HG03139 (cell line): ENCODE measurements at regions not wholly inside any gene's neighbourhood (a gene's known extent, or its start where the extent isn't known, plus 50 kb on each side); places are given as distances from the start of the nearest gene placed in this dataset.

Experiments
- ATAC-seq: cut with Tn5 transposase; IDR thresholded peaks from one replicate; pipeline ENCODE4 v1.9.1; 2021; ENCODE audit not compliant: unreplicated experiment

DNA sequence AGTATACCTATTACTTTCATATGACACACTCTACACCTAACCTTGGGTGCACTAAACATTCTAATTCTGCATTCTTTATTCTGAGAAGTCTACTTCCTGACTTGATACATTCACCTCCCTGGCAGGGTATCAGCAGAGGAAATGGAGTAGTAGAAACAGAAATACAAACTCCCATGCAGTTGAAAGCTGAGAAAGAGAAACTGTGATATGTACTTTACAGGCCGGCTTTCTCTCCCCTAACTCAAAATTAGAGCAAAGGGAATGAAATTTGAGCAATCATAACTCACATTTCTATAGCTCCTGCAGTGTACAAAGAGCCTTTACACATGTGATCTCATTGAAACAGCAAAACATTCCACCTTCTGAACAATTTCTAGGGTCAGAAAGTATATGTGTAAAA lies 135.5 kb upstream of the COL8A1 start:
- no peak for ATAC-seq

DNA sequence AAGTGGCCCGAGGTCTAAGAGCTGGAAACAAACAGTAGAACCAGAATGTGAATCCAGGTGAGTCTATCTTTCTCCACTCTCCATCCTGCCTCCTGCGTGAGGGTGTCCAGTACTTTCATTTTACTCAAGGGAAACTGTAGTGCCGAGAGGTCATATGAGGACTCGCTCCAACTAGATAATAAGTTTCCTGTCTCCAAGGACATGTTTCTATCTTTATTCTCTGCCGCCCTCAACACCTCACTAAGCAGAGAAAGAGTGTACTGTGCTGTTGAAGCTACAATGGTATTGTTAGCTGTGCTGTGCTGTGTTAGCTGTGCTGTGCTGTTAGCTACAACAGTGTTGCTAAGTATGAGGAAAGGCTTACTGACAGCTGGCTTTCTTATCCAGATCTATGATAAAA lies 137.9 kb upstream of the COL8A1 start:
- no peak for ATAC-seq

DNA sequence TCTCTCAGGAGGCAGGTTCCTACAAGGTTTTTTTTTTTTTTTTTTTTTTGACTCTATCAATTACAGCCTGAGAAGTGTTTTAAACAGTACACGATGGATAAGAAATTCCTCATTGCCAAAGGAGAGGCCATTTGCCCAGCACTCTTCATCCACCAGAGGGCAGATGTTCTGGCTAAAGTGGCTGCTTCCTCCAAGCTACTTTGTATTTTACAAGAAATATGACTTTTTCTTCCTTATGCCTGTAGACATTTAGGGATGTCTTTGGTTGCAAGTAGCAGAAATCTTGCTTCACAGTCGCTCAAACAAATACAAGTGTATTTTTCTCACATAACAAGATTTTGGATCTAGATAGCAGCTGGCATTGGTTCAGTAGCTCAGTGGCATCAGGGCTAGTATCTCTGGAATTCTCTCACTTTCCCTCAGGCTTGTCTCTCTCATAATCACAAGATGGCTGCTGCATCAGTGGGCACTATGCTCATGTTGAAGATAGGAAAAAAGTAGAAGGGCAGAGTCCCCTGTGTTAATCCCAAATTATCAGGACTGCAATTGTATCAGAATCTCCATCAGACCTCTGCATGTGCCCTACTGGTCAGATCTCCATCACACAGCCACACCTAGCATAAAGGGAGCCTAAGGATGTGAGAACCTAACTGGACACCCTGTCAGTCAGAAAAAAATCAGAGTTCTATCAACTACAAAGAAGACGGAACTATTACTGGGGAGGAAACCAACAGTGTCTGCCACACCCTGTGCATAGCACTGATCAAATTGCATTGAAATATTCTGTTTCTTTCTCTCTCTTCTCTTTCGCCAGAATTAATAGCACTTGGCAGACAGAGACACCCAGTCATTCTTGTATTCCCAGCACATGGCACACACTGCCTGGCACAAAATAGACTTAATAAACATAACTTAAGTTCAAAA lies 138.9 kb upstream of the COL8A1 start:
- peak; percentile 51 for ATAC-seq

DNA sequence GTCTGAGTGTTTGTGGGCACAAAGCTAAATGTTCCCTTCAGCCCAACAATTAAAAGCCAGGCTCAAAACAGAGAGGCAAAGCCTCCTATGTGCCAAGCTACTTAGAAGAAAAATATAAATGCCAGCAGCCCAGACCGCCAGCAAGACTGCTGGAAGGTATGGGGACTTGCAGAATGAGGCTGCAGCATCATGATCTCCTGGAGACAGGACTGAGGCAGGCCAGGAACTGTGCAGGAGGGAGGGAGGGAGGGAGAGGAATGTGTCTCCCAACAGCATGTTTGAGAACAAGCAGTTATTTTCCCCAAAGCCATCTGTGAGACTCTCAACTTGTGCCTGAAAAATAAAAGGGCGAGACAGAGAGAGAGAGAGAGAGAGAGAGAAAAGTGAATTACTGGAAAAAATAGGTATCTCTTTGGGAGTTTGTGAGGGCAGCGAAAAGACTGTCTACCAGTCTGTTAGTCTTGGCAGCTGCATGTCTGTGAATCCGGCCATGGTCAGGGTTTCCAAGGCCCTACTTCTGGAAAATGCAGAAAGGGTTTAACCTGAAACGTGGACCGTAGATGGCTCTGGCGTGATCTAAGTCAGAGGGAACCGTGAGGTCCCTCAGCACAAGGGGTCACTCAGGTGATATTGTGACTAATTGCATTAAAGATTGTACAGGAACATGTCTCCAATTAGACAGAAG lies 139.7 kb upstream of the COL8A1 start:
- no peak for ATAC-seq

DNA sequence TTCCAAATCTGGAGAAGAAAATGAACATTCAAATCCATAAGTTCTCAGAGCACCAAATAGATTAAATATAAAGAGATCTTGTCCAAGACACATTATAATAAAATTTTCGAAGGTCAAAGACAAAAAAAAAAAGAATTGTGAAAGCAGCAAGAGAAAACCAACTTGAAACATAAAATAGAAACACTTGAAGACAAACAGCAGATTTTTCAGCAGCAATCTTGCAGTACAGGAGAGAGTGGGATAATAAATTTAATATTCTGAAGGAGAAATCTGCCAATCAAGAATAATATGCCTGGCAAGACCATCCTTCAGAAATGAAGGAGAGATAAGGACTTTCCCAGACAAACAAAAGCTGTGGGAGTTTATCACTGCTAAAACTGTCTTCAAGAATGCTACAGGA lies 150.5 kb upstream of the COL8A1 start:
- ATAC-seq: no peak

DNA sequence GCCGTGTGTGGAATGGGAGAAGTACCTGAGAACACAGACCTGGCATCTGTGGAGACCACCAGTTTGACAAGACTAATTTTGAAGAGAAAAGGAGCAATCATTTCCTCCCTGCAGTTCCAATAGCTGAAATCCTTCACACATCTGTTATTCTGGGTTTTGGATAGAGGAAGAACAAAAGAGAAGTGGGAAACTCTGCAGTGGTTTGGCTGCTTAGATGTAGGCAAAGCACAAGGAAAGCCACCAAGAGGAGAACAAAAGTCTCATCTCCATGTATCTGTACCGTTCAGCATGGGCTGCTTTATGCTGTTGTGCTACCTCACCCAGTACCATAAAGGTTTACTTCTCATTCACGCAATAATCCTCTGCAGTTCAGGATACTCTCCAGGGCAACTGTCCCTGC lies 153.1 kb upstream of the COL8A1 start:
- ATAC-seq: no peak

DNA sequence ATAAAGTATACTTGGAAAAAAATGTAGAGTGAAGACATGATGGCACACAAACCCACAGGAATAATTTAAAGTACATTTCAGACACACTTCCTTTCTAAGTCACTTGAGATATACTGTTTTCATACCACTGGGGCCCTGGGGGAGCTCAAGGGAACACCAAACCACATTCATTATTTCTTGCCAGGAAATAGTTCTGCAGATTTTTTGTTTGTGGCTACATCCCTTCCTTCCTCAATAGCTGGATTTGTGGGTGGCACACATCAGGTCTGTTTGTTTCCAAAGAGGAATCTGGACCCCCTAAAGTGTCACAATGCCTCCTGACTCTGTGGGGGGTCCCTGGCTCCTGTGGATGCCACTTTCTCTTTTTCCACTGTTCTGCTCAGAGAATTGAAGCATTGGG lies 153.5 kb upstream of the COL8A1 start:
- no peak for ATAC-seq

DNA sequence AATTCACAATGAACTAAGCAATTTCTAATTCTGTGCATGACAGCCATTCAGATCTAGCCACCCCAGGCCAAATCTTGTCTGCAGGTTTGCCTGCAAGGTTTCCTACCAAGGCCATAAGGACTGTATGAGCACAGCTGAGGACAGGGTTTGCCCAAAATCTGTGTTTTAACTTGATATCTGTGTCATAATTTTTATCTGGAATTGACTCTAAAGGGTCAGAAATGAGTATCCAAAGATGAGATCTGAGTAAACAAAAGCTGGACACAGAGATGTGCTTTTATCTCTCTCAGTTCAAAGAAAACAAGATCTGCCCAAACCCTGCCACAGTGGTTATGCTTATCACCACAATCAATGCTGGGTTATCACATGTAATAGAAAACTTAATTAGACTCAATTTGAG lies 154.6 kb upstream of the COL8A1 start:
- no peak for ATAC-seq

DNA sequence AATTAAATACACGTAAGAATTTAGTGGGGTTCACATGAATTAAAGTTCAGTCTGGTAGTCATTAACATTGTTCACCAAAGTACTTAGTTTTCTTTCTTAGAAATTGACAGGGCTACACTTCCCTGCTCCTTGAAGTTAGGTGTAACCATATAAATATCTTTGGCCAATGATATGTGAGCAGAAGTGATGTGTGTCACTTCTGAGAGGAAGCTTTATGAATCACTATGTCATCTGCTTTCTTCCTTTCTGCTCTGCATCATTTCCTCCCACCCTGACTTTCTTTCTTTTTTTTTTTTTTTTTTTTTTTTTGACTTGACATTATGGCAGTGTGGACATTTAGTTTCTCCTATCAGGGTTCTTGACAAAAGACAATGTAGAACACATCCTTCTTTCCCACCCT lies 156.2 kb upstream of the COL8A1 start:
- ATAC-seq: no peak

DNA sequence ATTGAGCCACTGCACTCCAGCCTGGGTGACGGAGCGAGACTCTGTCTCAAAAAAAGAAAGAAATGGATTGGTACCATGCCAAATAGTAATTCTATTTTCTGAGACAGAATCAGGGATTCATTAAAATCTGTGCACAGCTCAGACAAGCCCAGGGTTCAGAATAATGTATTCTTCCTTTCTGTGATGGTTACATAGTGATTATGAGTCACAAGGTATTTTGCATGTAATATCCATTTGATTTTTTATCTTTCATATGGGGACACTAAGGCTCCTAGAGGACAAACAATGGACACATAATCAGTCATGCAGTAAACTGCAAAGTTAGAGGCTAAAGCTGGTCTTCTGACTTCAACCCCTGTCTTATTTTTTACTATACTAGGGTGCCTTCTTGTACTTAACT lies 156.8 kb upstream of the COL8A1 start:
- no peak for ATAC-seq

DNA sequence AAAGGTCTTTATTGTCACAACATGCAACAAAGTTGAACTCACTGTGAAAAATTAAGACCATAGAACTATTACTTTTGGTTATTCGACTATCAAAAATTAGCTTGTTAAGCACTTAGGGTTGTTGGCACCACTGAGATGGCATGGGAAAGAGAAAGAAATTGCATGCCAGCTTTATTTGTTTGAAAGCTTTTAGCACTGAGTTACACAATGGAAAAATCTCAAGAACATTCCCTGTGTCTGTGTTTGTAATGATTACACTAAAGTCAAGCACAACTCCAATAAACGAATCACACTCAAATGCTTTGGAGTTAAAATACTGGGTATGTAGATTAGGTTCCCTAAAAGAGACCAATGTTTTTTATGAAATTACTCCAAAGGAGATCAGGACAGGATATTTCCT lies 158.6 kb upstream of the COL8A1 start:
- ATAC-seq: no peak

DNA sequence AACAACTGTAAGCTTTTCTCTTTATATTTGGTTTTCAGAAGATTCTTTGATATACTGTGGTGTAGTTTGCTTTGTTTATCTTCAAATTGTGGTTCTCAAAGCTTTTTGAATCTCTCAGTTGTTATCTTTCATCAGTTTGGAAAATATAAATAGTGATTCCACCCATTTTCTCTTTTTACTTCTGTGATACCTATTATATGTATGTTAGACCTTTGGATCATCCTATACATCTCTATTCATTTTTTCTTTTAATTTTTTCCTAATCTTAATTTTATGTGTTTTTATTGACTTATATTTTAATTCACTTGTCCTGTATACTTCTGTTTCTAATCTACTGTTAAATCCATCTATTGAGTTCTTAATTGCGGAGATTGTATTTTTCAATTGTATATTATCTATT lies 160.7 kb upstream of the COL8A1 start:
- no peak for ATAC-seq

DNA sequence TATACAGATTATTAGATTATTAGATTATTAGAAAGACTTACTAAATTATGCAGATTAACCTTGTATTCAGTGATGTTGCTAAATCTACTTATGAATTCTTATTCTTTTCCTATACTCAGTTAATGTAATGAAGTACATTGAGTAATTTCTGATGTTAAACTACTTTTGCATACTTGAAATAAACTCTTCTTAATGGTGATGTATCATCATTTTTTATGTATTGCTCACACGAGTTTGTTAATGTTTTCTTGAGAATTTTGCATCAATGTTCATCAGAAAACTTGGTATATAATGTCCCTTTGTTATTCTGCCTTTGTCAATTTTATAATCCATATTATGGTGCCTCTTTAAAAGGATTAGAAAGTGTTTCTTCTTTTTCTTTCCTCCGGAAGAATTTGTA lies 163.2 kb upstream of the COL8A1 start:
- ATAC-seq: no peak

DNA sequence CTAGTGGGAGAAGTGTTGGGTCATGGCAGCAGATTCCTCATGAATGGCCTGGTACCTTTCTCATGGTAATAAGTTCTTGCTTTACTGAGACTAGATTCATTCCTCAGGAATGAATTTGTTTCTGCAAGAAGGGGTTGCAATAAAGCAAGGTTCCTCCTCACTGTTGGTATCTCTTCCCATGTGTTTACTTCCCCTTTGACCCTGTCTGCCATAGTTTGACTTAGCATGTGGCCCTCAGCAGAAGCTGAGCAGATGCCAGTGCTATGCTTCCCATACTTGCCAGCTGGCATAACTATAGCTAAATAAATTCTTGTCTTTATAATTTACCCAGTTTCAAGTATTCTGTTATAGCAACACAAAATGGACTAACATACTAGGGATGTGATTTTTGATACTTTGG lies 163.6 kb upstream of the COL8A1 start:
- no peak for ATAC-seq

DNA sequence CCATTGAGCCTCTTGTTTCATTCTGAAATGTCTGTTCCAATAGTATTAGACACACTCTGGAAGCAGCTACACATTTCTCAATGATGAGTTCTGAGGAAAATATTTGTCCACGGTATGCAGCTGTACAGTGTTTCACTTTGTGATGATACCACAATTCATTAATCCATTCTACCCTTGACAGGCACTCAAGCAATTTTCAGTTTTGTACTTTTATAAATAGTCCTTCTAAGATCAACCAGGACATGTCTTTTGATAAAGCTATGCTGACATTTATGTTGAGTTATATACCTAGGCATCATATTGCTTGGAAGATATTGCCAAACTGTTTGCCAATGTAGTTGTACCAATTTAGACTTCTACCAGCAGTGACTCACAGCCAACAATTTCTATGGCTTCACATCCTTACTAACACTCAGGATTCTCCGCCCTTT lies 165.1 kb upstream of the COL8A1 start:
- ATAC-seq: no peak

DNA sequence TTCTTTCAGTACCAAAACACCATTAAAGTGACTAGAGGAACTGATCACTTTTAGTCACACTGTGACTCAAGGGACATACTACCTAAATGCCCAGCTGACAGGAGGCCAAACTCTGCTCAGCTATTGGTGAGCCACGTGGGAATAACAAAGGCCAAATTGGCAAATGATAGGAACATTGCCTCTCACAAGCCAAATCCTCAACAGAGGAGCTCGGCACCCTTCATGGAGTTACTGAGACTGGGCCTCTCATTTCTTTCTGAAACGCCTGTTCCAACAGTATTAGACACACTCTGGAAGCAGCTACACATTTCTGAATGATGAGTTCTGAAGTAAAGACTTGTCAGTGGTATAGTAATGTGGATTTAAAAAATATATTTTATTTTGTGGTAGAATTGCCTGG lies 166.0 kb upstream of the COL8A1 start:
- ATAC-seq: no peak

DNA sequence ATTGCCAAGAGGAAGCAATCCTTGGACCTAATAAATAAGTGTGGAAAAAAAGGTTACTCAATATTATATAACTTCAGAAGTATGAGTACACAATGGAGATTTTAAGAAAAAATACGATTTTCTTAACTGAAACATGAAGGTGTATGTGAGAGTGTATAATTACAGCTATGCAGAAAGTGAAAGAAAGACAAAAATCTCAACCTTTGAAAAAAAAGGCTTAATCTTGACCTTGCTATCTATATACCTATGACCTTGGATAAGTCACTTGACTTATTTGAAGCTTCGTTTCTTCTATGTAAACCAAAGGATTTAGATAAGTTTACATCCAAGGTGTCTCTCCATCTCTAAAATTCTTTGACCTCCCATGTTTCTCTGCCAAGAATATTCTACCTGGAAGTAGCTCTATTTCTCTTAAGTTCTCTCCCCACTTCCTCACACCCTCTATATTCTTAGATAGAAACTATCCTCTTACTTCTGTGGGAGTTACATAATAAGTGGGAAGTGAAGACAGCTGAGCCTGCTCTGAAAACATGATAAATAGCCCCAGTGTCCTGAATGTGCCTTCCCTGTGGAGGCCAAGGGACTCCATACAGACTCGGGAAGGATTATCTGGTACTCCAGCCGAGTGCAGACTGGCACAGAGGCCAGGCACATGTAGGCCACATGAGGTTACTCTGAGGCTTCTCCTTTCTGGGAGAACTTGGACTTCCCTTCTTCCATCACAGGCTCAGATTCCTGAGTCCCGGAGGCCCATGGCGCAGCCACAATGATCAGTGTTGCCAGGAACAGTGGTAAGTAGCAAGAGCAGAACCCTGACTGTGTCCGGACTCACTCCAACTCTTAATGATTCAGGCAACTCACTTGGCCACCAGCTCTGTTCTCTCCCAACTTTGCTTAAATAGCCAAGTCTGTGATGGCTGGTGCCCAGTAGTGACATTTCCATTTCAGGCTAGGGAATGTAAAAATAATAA lies 166.8 kb upstream of the COL8A1 start:
- no peak for ATAC-seq

DNA sequence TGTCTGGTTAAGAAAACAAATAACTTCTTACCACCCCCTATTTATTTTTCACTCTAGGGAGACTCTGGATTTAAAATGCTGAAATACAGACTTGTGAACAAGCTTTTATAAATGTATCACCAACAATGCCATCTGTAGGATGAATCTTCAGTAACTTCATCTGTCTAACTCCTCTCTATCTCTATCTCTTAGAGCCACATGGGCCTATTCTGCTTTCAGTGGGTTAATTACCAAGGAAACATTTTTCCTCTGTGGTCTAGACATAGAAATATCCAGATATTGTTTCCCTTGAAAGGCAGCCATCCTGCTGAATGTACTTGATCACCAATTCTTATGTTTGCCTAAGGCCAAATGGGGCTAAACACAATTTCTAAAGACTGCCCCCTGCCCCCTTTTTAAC lies 167.6 kb upstream of the COL8A1 start:
- no peak for ATAC-seq

DNA sequence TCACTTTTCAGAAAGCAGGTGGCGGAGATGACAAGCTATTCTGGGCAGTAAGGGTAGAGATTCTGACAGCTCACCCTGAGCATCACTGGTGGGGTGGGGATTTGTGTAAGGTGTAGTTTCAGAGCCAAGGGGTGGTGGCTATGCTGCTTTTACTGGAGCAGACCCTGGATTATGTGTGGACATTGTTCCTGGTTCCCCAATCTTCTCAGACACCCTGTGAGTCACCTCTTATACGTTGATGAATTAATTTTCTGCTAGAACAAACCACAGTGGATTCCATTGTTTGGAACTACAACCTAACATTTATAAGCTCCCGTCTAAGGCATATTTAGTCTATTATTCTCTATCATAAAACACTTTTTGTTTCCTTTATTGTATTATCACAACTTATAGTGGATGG lies 169.5 kb upstream of the COL8A1 start:
- no peak for ATAC-seq

DNA sequence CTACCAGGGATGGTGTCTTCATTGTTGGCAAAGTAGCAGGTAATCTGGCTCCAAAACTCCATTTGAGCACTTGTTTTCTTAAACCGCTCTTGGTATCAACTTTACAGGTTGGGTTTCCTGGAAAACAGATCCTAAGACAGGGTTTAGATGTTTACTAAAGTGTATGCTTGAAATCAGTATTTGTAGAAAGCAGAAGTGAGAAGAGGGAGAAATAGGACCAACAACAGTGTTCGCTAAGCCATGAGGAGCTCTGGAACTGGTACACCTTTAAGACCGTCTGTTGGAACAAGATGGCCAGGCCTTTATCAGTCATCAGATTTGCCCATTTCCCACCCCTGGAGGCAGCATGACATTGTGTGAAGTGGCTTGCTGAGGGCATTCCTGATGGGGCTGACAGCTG lies 171.0 kb upstream of the COL8A1 start:
- ATAC-seq: no peak

DNA sequence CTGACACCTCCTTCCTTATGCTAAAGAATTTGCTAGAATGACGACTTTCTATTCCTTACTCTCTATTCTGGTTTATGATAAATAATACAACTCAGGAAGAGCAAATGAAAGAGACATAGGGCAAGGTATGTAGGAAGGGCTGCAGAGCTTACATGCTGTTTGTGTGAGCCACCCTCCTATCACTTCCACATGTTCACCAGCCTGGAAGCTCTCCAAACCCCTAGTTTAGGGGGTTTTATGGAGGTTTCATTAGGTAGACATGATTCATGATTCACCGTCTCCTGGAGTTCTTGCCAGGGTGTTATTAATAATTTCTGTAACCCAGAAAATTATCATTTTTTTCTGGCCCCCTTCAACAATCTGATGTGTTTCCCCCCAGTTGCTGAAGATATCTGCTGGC lies 172.1 kb upstream of the COL8A1 start:
- no peak for ATAC-seq
